GM23248 (cell line): ENCODE measurements at regions not wholly inside any gene's neighbourhood (a gene's known extent, or its start where the extent isn't known, plus 50 kb on each side); places are given as distances from the start of the nearest gene placed in this dataset.
"Not testable (repeated sequence)": the region's sequence is repeated elsewhere in the genome, so short reads cannot be mapped to it uniquely, and the experiment has no call there.

ENCODE experiments used
- DNase-seq: peaks from one replicate; pipeline ENCODE4 v3.0.0-alpha.2; 2015
- H2AFZ ChIP-seq: fragments of 200-600 bp; sonication (generic); 2 replicates; pipeline ENCODE4 v1.6.1; 2016; ENCODE audit warnings: antibody characterized with exemption
- H3F3A ChIP-seq: fragments of 200-600 bp; sonication (generic); 2 replicates; pipeline ENCODE4 v1.6.1; 2016; ENCODE audit warnings: mild to moderate bottlenecking, antibody characterized with exemption, mixed run types; ENCODE audit not compliant: insufficient read depth
- H3K27ac ChIP-seq: fragments of 200-600 bp; sonication (generic); 2 replicates; pipeline ENCODE4 v1.5.1; 2016; ENCODE audit warnings: mild to moderate bottlenecking
- H3K27me3 ChIP-seq: fragments of 200-600 bp; sonication (generic); replicated peaks from 2 replicates; pipeline ENCODE4 v1.6.1; 2016; ENCODE audit warnings: mild to moderate bottlenecking; ENCODE audit not compliant: insufficient read depth
- H3K36me3 ChIP-seq: fragments of 200-600 bp; sonication (generic); 2 replicates; pipeline ENCODE4 v1.6.1; 2016; ENCODE audit warnings: low read depth, mild to moderate bottlenecking
- H3K4me1 ChIP-seq: fragments of 200-600 bp; sonication (generic); 2 replicates; pipeline ENCODE4 v1.6.1; 2016; ENCODE audit warnings: mild to moderate bottlenecking; ENCODE audit not compliant: insufficient read depth
- H3K4me2 ChIP-seq: fragments of 200-600 bp; sonication (generic); one replicate; pipeline ENCODE4 v1.6.1; 2016; ENCODE audit warnings: mild to moderate bottlenecking; ENCODE audit not compliant: unreplicated experiment
- H3K4me3 ChIP-seq: fragments of 200-600 bp; sonication (generic); 2 replicates; pipeline ENCODE4 v1.5.1; 2016; ENCODE audit warnings: mild to moderate bottlenecking
- H3K79me2 ChIP-seq: fragments of 200-600 bp; sonication (generic); 2 replicates; pipeline ENCODE4 v1.6.1; 2016; ENCODE audit warnings: mild to moderate bottlenecking; ENCODE audit not compliant: insufficient read depth
- H3K9ac ChIP-seq: fragments of 200-600 bp; sonication (generic); 2 replicates; pipeline ENCODE4 v1.6.1; 2016; ENCODE audit warnings: mild to moderate bottlenecking
- H3K9me2 ChIP-seq: fragments of 200-600 bp; sonication (generic); 2 replicates; pipeline ENCODE4 v1.6.1; 2016; ENCODE audit warnings: mixed run types, mild to moderate bottlenecking, moderate library complexity; ENCODE audit not compliant: insufficient read depth
- H3K9me3 ChIP-seq: fragments of 200-600 bp; sonication (generic); one replicate; pipeline ENCODE4 v1.6.1; 2017; ENCODE audit warnings: low read depth
- H4K20me1 ChIP-seq: fragments of 200-600 bp; sonication (generic); 2 replicates; pipeline ENCODE4 v1.6.0; 2016; ENCODE audit not compliant: insufficient read depth
- EZH2 ChIP-seq: fragments of 200-600 bp; sonication (generic); IDR thresholded peaks from 2 replicates; pipeline ENCODE4 v1.6.1; 2018; ENCODE audit warnings: antibody characterized with exemption, mild to moderate bottlenecking; ENCODE audit not compliant: insufficient read depth, poor library complexity, severe bottlenecking
- EZH2phosphoT487 ChIP-seq: fragments of 200-600 bp; sonication (generic); IDR thresholded peaks from 2 replicates; pipeline ENCODE4 v1.6.1; 2018; ENCODE audit warnings: antibody characterized with exemption, moderate library complexity, mild to moderate bottlenecking, low read depth; ENCODE audit not compliant: insufficient read depth
- WGBS, 2 experiments: methylation state at CpG; one replicate each; pipeline ENCODE4 v1.1.6; 2015 to 2017; ENCODE audit warnings: low lambda C conversion rate in 2 of 2, low coverage in 1 of 2; ENCODE audit errors: missing lambda C conversion rate in 2 of 2; 5-methylcytosine and 5-hydroxymethylcytosine counted together
- in situ Hi-C: fragments of 300-500 bp; cut with MboI; formaldehyde crosslinking; loops from 2 replicates; pipeline ENCODE4 v1.15.0; 2020

DNA sequence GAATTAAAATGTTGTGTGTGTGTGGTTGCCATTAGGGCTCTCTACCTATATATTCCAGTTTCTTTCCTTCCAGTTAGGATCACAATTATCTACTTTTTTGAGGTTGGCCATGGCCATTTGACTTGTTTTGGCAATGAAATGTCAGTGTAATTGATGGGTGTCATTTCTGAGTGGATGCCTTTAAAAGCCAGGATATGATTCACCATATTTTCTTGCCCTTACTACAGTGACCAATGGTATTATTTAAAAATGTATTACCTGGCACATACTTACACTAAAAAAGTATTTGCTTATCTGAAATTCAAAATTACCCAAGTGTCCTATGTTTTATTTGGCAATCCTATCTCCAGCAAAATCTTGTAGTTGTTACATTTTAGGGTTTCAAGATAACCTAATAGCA is 258.7 kb upstream of the ACTBL2 start:
- no peaks in the 10 kb centered on the region for H3K27me3 ChIP-seq
- no peaks in the 10 kb centered on the region for H4K20me1 ChIP-seq
- H3K4me1 ChIP-seq, result peaks cover 19% of the 10 kb centered on the region
- no peak overlapping the region for H3K9ac ChIP-seq
- no peak overlapping the region for H3K4me3 ChIP-seq
- DNase-seq, result no peak
- H3K27ac ChIP-seq, result no peak overlapping the region
- in situ Hi-C loops, result no loop called here
- H3K4me2 ChIP-seq, result no peak overlapping the region
- no peaks in the 10 kb centered on the region for H3K79me2 ChIP-seq
- peaks cover 6% of the 10 kb centered on the region for H3F3A ChIP-seq
- H2AFZ ChIP-seq, result no peak overlapping the region
- H3K9me2 ChIP-seq, result no peaks in the 10 kb centered on the region
- no peaks in the 10 kb centered on the region for H3K9me3 ChIP-seq
- TF ChIP-seq EZH2, result no peak
- TF ChIP-seq EZH2phosphoT487, result no peak
- H3K36me3 ChIP-seq, result no peaks in the 10 kb centered on the region

DNA sequence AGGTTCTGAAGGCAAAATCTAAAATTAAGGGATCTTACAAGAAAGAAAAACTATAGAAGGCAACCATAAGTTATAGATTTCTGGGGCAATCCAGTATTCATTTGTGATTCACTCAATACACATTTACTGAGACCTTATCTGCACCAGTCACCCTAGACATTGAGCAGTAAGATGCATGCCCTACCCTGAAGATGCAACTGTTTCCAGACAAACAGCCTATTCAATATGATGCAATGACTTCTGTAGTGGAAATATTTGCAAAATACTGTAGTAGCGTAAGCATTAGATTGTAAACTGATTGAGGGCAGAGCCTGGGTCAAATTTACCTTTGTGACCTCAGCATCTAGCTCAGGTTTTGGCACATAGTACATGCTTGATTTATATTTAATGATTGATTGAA is 256.2 kb upstream of the ACTBL2 start:
- H3K9me3 ChIP-seq, result no peaks in the 10 kb centered on the region
- no peaks in the 10 kb centered on the region for H3K27me3 ChIP-seq
- no peak overlapping the region for H3K27ac ChIP-seq
- H3K9ac ChIP-seq, result no peak overlapping the region
- 94 to 95% methylated on average over 1 of the region's 1 CpG for WGBS, 2 experiments
- H3K4me3 ChIP-seq, result no peak overlapping the region
- no peak overlapping the region for H2AFZ ChIP-seq
- peaks cover 28% of the 10 kb centered on the region for H3F3A ChIP-seq
- in situ Hi-C loops, result no loop called here
- TF ChIP-seq EZH2, result no peak
- no peak for TF ChIP-seq EZH2phosphoT487
- H3K36me3 ChIP-seq, result no peaks in the 10 kb centered on the region
- H3K9me2 ChIP-seq, result no peaks in the 10 kb centered on the region
- no peak for DNase-seq
- H3K4me1 ChIP-seq, result peaks cover 37% of the 10 kb centered on the region
- H3K79me2 ChIP-seq, result no peaks in the 10 kb centered on the region
- H4K20me1 ChIP-seq, result no peaks in the 10 kb centered on the region
- no peak overlapping the region for H3K4me2 ChIP-seq

DNA sequence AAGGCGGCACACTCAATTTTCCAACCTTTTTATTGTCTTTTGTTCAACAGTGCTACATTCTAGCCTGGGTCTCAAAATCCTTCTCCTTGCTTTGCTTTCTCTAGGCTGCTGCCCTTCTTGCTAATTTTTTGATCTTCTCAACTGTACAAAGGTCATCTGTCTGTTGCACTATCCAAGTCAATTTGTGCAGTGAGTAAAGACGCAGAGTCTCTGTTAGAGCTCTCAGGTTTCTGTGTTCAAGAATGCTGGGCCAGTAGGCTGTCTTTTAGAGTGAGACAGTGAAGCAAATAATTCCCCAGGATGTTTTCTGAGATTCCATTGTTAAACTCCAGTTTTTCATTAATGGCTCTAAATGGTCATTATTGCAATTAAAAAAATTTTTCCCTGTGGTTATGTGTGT is 255.7 kb upstream of the ACTBL2 start:
- H4K20me1 ChIP-seq, result no peaks in the 10 kb centered on the region

DNA sequence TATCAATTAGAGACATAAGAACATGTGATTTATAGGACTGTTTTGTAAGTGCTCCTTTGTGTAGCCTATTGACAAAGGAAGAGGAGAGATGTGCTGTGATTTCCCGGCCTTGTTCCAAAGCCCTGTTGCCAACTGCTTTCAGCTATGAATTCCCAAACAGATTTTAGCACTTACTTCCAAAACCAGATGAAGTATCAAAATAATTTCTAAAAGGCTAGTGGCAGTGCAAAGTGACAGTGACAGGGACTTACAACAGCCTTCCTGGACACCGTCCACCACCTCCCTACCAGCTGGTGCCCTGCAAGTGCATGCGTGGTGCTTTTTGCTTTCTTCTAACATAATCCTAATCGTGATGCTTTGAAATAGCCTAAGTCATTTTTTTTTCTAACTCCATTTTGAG is 254.1 kb upstream of the ACTBL2 start:
- no peaks in the 10 kb centered on the region for H3K9me3 ChIP-seq
- DNase-seq, result peak; percentile 19
- H3F3A ChIP-seq, result peaks cover 28% of the 10 kb centered on the region
- no peaks in the 10 kb centered on the region for H3K27me3 ChIP-seq
- no peaks in the 10 kb centered on the region for H3K36me3 ChIP-seq
- TF ChIP-seq EZH2 (no peak), EZH2phosphoT487 (no peak)
- WGBS, 2 experiments, result 31 to 34% methylated on average over 4 of the region's 4 CpGs
- peaks cover 37% of the 10 kb centered on the region for H3K4me1 ChIP-seq
- H3K9me2 ChIP-seq, result no peaks in the 10 kb centered on the region
- no peak overlapping the region for H3K4me3 ChIP-seq
- peak overlapping the region; percentile 76 for H3K27ac ChIP-seq
- in situ Hi-C loops, result no loop called here
- no peak overlapping the region for H3K4me2 ChIP-seq
- 0 out of 2 replicates have a peak overlapping the region, but pooled peaks have one; percentile 34 for H3K9ac ChIP-seq
- no peaks in the 10 kb centered on the region for H3K79me2 ChIP-seq
- no peaks in the 10 kb centered on the region for H4K20me1 ChIP-seq
- H2AFZ ChIP-seq, result peak overlapping the region; percentile 57

More for the DNA sequence above, 255.7 kb upstream of the ACTBL2 start:
- Histone ChIP-seq H3K27ac (no peak overlapping the region), H3F3A (peaks cover 28% of the 10 kb centered on the region), H3K9ac (no peak overlapping the region), H3K4me3 (no peak overlapping the region), H3K4me2 (no peak overlapping the region), H3K9me2 (no peaks in the 10 kb centered on the region), H3K4me1 (peaks cover 37% of the 10 kb centered on the region), H3K36me3 (no peaks in the 10 kb centered on the region), H3K9me3 (no peaks in the 10 kb centered on the region), H2AFZ (no peak overlapping the region), H3K27me3 (no peaks in the 10 kb centered on the region), H3K79me2 (no peaks in the 10 kb centered on the region)
- no peak for DNase-seq
- 95 to 96% methylated on average over 2 of the region's 2 CpGs for WGBS, 2 experiments
- in situ Hi-C loops, result no loop called here
- TF ChIP-seq EZH2phosphoT487 (no peak), EZH2 (no peak)

DNA sequence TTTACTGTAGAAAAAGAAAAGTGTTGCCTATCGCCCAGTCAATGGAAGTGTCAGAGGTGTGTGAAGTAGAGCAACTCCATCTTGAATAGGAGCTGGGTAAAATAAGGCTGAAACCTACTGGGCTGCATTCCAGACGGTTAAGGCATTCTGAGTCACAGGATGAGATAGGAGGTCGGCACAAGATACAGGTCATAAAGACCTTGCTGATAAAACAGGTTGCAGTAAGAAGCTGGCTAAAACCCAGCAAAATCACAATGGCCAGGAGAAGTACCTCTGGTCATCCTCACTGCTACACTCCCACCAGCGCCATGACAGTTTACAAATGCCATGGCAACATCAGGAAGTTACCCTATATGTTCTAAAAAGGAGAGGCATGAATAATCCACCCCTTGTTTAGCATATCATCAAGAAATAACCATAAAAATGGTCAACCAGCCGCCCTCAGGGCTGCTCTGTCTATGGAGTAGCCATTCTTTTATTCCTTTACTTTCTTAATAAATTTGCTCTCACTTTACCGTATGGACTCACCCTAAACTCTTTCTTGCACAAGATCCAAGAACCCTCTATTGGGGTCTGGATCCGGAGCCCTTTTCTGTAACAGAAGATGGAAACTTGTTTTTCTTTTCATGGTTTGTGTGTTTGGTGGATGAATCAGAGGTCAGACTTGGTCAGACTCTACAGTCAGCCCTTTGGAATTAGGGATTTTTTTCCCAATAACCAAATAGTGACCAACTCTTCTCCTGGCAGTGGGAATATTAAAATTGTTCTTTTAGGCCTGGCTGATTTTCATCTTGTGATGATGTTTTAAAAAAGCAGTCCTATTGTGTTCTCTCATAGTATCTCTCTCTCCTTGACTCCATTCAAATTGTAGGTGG is 252.9 kb upstream of the ACTBL2 start:
- 35% methylated on average over 7 of the region's 7 CpGs for WGBS, 2 experiments
- peak overlapping the region; percentile 58 for H3K4me2 ChIP-seq
- H3F3A ChIP-seq, result peaks cover 28% of the 10 kb centered on the region
- H3K36me3 ChIP-seq, H3K9me3 ChIP-seq, H3K9me2 ChIP-seq, H3K79me2 ChIP-seq, in situ Hi-C loops, H4K20me1 ChIP-seq, H3K27me3 ChIP-seq: not testable (repeated sequence)
- peak overlapping the region; percentile 57 for H2AFZ ChIP-seq
- H3K4me3 ChIP-seq, result peak overlapping the region; percentile 21
- peak overlapping the region; percentile 76 for H3K27ac ChIP-seq
- H3K9ac ChIP-seq, result peak overlapping the region; percentile 34
- DNase-seq, result peak; percentile 89
- H3K4me1 ChIP-seq, result peaks cover 35% of the 10 kb centered on the region
